ENCODE measurements at regions not wholly inside any gene's neighbourhood (a gene's known extent, or its start where the extent isn't known, plus 50 kb on each side); places are given as distances from the start of the nearest gene placed in this dataset.

- H3K27me3 ChIP-seq (ENCODE audit: insufficient read depth, low read length), result peaks cover 3% of the 10 kb centered on the region
- no peak overlapping the region for H3K27ac ChIP-seq (ENCODE audit: low read depth, low read length)
- no peaks in the 10 kb centered on the region for H3K9me3 Mint-ChIP-seq (ENCODE audit: unreplicated experiment)
- no peak overlapping the region for H3K4me2 ChIP-seq (ENCODE audit: low read length)
- no peak for TF ChIP-seq EZH2 (IDR thresholded peaks at IDR 0.05; ENCODE audit: insufficient read depth, low read length)
- TF ChIP-seq CTCF (IDR thresholded peaks at IDR 0.05; ENCODE audit: insufficient read depth, low read depth, low read length), result no peak
- H3K4me1 Mint-ChIP-seq (ENCODE audit: low read depth, unreplicated experiment), result no peaks in the 10 kb centered on the region
- no peaks in the 10 kb centered on the region for H3K79me2 ChIP-seq (ENCODE audit: insufficient read depth, low read length)
- DNase-seq (ENCODE audit: low read depth) (no peak), FAIRE-seq (no peak)
- H3K4me3 ChIP-seq (ENCODE audit: insufficient read depth, low read depth, low read length), result no peak overlapping the region
- H3K27ac Mint-ChIP-seq (ENCODE audit: unreplicated experiment), result no peak overlapping the region
- H3K4me3 Mint-ChIP-seq (ENCODE audit: unreplicated experiment), result no peak overlapping the region
- H3K9ac ChIP-seq (ENCODE audit: low read length), result no peak overlapping the region
- no peaks in the 10 kb centered on the region for H3K4me1 ChIP-seq (ENCODE audit: insufficient read depth, low read length)
- no peaks in the 10 kb centered on the region for H3K36me3 ChIP-seq (ENCODE audit: insufficient read depth, low read length)
- H3K36me3 Mint-ChIP-seq (ENCODE audit: low read depth, unreplicated experiment), result no peaks in the 10 kb centered on the region
- peaks cover 28% of the 10 kb centered on the region for H3K27me3 Mint-ChIP-seq (ENCODE audit: low read depth, unreplicated experiment)
- no peaks in the 10 kb centered on the region for H4K20me1 ChIP-seq (ENCODE audit: insufficient read depth, low read length)
- no peaks in the 10 kb centered on the region for H3K9me3 ChIP-seq (ENCODE audit: insufficient read depth, low read depth, low read length)
- H2AFZ ChIP-seq (ENCODE audit: low read depth, low read length), result no peak overlapping the region
Measured at GRCh38 chr11:70603756-70604211, 205.5 kb downstream of the CTTN start.

GRCh38 chr11:70604221-70604620 is 205.9 kb downstream of the CTTN start:
- TF ChIP-seq CTCF (IDR thresholded peaks at IDR 0.05; ENCODE audit: insufficient read depth, low read depth, low read length) (no peak), EZH2 (IDR thresholded peaks at IDR 0.05; ENCODE audit: insufficient read depth, low read length) (no peak)
- no peak overlapping the region for H3K4me2 ChIP-seq (ENCODE audit: low read length)
- H2AFZ ChIP-seq (ENCODE audit: low read depth, low read length), result no peak overlapping the region
- H3K9me3 ChIP-seq (ENCODE audit: insufficient read depth, low read depth, low read length), result no peaks in the 10 kb centered on the region
- peaks cover 5% of the 10 kb centered on the region for H3K27me3 ChIP-seq (ENCODE audit: insufficient read depth, low read length)
- Mint-ChIP-seq H3K36me3 (ENCODE audit: low read depth, unreplicated experiment) (no peaks in the 10 kb centered on the region), H3K9me3 (ENCODE audit: unreplicated experiment) (no peaks in the 10 kb centered on the region), H3K4me1 (ENCODE audit: low read depth, unreplicated experiment) (no peaks in the 10 kb centered on the region), H3K27me3 (ENCODE audit: low read depth, unreplicated experiment) (peaks cover 28% of the 10 kb centered on the region), H3K4me3 (ENCODE audit: unreplicated experiment) (no peak overlapping the region), H3K27ac (ENCODE audit: unreplicated experiment) (no peak overlapping the region)
- DNase-seq (ENCODE audit: low read depth) (no peak), FAIRE-seq (no peak)
- H4K20me1 ChIP-seq (ENCODE audit: insufficient read depth, low read length), result no peaks in the 10 kb centered on the region
- H3K4me1 ChIP-seq (ENCODE audit: insufficient read depth, low read length), result no peaks in the 10 kb centered on the region
- no peak overlapping the region for H3K4me3 ChIP-seq (ENCODE audit: insufficient read depth, low read depth, low read length)
- H3K9ac ChIP-seq (ENCODE audit: low read length), result no peak overlapping the region
- no peaks in the 10 kb centered on the region for H3K79me2 ChIP-seq (ENCODE audit: insufficient read depth, low read length)
- H3K36me3 ChIP-seq (ENCODE audit: insufficient read depth, low read length), result no peaks in the 10 kb centered on the region
- H3K27ac ChIP-seq (ENCODE audit: low read depth, low read length), result no peak overlapping the region

GRCh38 chr11:70604630-70605467 is 206.5 kb downstream of the CTTN start:
- no peaks in the 10 kb centered on the region for H3K36me3 ChIP-seq (ENCODE audit: insufficient read depth, low read length)
- no peaks in the 10 kb centered on the region for H3K79me2 ChIP-seq (ENCODE audit: insufficient read depth, low read length)
- H3K9ac ChIP-seq (ENCODE audit: low read length), result no peak overlapping the region
- no peak overlapping the region for H3K27ac Mint-ChIP-seq (ENCODE audit: unreplicated experiment)
- no peak overlapping the region for H3K27ac ChIP-seq (ENCODE audit: low read depth, low read length)
- TF ChIP-seq EZH2 (IDR thresholded peaks at IDR 0.05; ENCODE audit: insufficient read depth, low read length) (no peak), CTCF (IDR thresholded peaks at IDR 0.05; ENCODE audit: insufficient read depth, low read depth, low read length) (no peak)
- FAIRE-seq, result no peak
- peak; percentile 6 for DNase-seq (ENCODE audit: low read depth)
- H3K4me2 ChIP-seq (ENCODE audit: low read length), result no peak overlapping the region
- H3K9me3 ChIP-seq (ENCODE audit: insufficient read depth, low read depth, low read length), result no peaks in the 10 kb centered on the region
- no peaks in the 10 kb centered on the region for H4K20me1 ChIP-seq (ENCODE audit: insufficient read depth, low read length)
- peaks cover 5% of the 10 kb centered on the region for H3K27me3 ChIP-seq (ENCODE audit: insufficient read depth, low read length)
- H3K4me3 Mint-ChIP-seq (ENCODE audit: unreplicated experiment), result no peak overlapping the region
- no peak overlapping the region for H2AFZ ChIP-seq (ENCODE audit: low read depth, low read length)
- H3K9me3 Mint-ChIP-seq (ENCODE audit: unreplicated experiment), result no peaks in the 10 kb centered on the region
- H3K4me1 ChIP-seq (ENCODE audit: insufficient read depth, low read length), result no peaks in the 10 kb centered on the region
- no peaks in the 10 kb centered on the region for H3K36me3 Mint-ChIP-seq (ENCODE audit: low read depth, unreplicated experiment)
- peaks cover 28% of the 10 kb centered on the region for H3K27me3 Mint-ChIP-seq (ENCODE audit: low read depth, unreplicated experiment)
- no peak overlapping the region for H3K4me3 ChIP-seq (ENCODE audit: insufficient read depth, low read depth, low read length)
- H3K4me1 Mint-ChIP-seq (ENCODE audit: low read depth, unreplicated experiment), result no peaks in the 10 kb centered on the region
